ENCODE measurements at regions not wholly inside any gene's neighbourhood (a gene's known extent, or its start where the extent isn't known, plus 50 kb on each side); places are given as distances from the start of the nearest gene placed in this dataset.

- Histone ChIP-seq H3K79me2 (replicated peaks; ENCODE audit: insufficient read depth, low read length) (no peaks in the 10 kb centered on the region), H3K9me3 (ENCODE audit: low read length) (no peaks in the 10 kb centered on the region), H3K4me2 (ENCODE audit: low read length) (no peak overlapping the region), H3K9ac (ENCODE audit: low read length) (no peak overlapping the region), H2AFZ (ENCODE audit: low read depth, low read length) (no peak overlapping the region), H4K20me1 (ENCODE audit: insufficient read depth) (no peaks in the 10 kb centered on the region), H3K36me3 (ENCODE audit: insufficient read depth, low read length) (no peaks in the 10 kb centered on the region), H3F3A (ENCODE audit: insufficient read depth, low read length, poor library complexity, severe bottlenecking) (no peaks in the 10 kb centered on the region), H3K9me2 (ENCODE audit: insufficient read depth, low read length) (no peaks in the 10 kb centered on the region), H3K27me3 (ENCODE audit: insufficient read depth, low read depth, low read length) (no peaks in the 10 kb centered on the region), H3K27ac (ENCODE audit: low read length) (no peak overlapping the region), H3K4me3 (ENCODE audit: low read length) (no peak overlapping the region)
- TF ChIP-seq CTCF (IDR thresholded peaks at IDR 0.05; ENCODE audit: poor library complexity, severe bottlenecking), result no peak
- TF ChIP-seq REST (IDR thresholded peaks at IDR 0.05; ENCODE audit: borderline replicate concordance), result no peak
- TF ChIP-seq RAD21 (conservative IDR thresholded peaks at IDR 0.05), result no peak
- TF ChIP-seq MXI1 (conservative IDR thresholded peaks at IDR 0.05; ENCODE audit: poor library complexity, severe bottlenecking), result no peak
- no peak for TF ChIP-seq TAF1 (IDR thresholded peaks at IDR 0.05; ENCODE audit: low read depth)
- TF ChIP-seq EP300 (conservative IDR thresholded peaks at IDR 0.05; ENCODE audit: poor library complexity, severe bottlenecking), result no peak
- TF ChIP-seq EZH2 (IDR thresholded peaks at IDR 0.05; ENCODE audit: borderline replicate concordance, insufficient read depth, low read length, poor library complexity, severe bottlenecking), result no peak
- no peak for TF ChIP-seq SMC3 (conservative IDR thresholded peaks at IDR 0.05; ENCODE audit: poor library complexity)
- no peak for TF ChIP-seq POLR2AphosphoS5 (IDR thresholded peaks at IDR 0.05)
Measured at GRCh38 chr14:85475113-85475512, 54.8 kb upstream of the FLRT2 start.

GRCh38 chr14:85479306-85479705 lies 50.6 kb upstream of the FLRT2 start:
- no peaks in the 10 kb centered on the region for H3K36me3 ChIP-seq (ENCODE audit: insufficient read depth, low read length)
- no peaks in the 10 kb centered on the region for H3K27me3 ChIP-seq (ENCODE audit: insufficient read depth, low read depth, low read length)
- H2AFZ ChIP-seq (ENCODE audit: low read depth, low read length), result no peak overlapping the region
- H4K20me1 ChIP-seq (ENCODE audit: insufficient read depth), result no peaks in the 10 kb centered on the region
- H3K79me2 ChIP-seq (replicated peaks; ENCODE audit: insufficient read depth, low read length), result no peaks in the 10 kb centered on the region
- H3K4me2 ChIP-seq (ENCODE audit: low read length), result no peak overlapping the region
- H3K9ac ChIP-seq (ENCODE audit: low read length), result no peak overlapping the region
- H3K4me3 ChIP-seq (ENCODE audit: low read length), result no peak overlapping the region
- no peak overlapping the region for H3K27ac ChIP-seq (ENCODE audit: low read length)
- H3F3A ChIP-seq (ENCODE audit: insufficient read depth, low read length, poor library complexity, severe bottlenecking), result no peaks in the 10 kb centered on the region
- no peaks in the 10 kb centered on the region for H3K9me3 ChIP-seq (ENCODE audit: low read length)
- TF ChIP-seq EZH2 (IDR thresholded peaks at IDR 0.05; ENCODE audit: borderline replicate concordance, insufficient read depth, low read length, poor library complexity, severe bottlenecking) (no peak), MXI1 (conservative IDR thresholded peaks at IDR 0.05; ENCODE audit: poor library complexity, severe bottlenecking) (no peak), CTCF (IDR thresholded peaks at IDR 0.05; ENCODE audit: poor library complexity, severe bottlenecking) (no peak), SMC3 (conservative IDR thresholded peaks at IDR 0.05; ENCODE audit: poor library complexity) (no peak), EP300 (conservative IDR thresholded peaks at IDR 0.05; ENCODE audit: poor library complexity, severe bottlenecking) (no peak), RAD21 (conservative IDR thresholded peaks at IDR 0.05) (no peak), TAF1 (IDR thresholded peaks at IDR 0.05; ENCODE audit: low read depth) (no peak), POLR2AphosphoS5 (IDR thresholded peaks at IDR 0.05) (no peak), REST (IDR thresholded peaks at IDR 0.05; ENCODE audit: borderline replicate concordance) (no peak)
- H3K9me2 ChIP-seq (ENCODE audit: insufficient read depth, low read length), result no peaks in the 10 kb centered on the region
